CD1c-positive myeloid dendritic cell (primary cell): ENCODE measurements at regions not wholly inside any gene's neighbourhood (a gene's known extent, or its start where the extent isn't known, plus 50 kb on each side); places are given as distances from the start of the nearest gene placed in this dataset.
"Not testable (repeated sequence)": the region's sequence is repeated elsewhere in the genome, so short reads cannot be mapped to it uniquely, and the experiment has no call there.

Experiments
- DNase-seq: peaks from one replicate; pipeline ENCODE4 v3.0.0-alpha.2; 2016; ENCODE audit errors: extremely low spot score

DNA sequence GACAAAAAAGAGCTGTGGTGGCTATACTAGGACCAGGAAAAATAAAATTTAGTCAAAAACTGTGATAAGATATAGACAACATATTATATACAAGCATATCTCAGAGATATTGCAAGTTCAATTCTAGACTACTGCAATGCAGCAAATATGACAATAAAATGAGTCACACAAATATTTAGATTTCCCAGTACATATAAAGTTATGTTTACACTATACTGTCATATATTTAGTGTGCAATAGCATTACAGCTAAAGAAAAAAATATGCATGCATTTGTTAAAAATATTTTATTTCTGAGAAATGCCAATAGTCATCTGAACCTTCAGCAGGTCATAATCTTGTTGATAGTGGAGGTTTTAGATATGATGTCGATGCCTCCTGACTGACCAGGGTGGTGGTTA lies 72.1 kb downstream of the AKR1C4 start:
- no peak for DNase-seq

DNA sequence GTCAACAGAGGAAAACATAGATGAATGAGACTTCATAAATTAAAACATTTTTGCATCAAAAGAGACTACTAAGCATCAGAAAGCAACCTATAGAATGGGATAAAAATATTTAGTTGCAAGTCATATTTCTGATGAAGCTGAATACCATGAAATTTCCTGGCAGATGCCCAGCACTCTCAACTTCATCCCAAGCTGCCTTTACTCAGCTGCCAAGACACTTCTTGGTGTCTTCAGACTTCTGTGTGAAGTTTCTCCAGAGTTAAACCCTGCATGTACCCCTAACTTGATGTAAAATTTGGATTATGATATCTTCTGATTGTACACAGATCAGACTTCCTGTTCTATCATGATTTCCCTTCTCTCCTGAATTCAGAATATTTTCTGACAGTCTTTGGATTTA lies 73.2 kb downstream of the AKR1C4 start:
- no peak for DNase-seq

DNA sequence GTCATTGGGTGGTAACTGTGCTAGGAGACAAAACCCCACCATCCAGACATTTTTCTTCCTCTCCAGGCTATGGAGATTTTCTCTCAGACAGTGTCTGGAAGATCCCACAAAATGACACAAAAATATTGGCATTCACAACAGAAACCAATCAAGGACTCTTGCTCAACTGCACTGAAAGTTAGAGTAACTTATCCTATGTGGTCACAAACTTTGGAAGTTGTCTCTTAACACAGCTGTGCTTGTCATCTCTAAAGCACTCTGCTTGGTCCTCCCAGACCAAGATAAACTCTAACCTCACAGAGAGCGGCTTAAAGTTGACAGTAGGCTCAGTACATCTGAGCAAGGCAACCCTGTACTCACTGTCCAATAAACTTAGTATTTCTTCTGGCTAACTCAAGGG lies 74.9 kb downstream of the AKR1C4 start:
- DNase-seq = no peak

DNA sequence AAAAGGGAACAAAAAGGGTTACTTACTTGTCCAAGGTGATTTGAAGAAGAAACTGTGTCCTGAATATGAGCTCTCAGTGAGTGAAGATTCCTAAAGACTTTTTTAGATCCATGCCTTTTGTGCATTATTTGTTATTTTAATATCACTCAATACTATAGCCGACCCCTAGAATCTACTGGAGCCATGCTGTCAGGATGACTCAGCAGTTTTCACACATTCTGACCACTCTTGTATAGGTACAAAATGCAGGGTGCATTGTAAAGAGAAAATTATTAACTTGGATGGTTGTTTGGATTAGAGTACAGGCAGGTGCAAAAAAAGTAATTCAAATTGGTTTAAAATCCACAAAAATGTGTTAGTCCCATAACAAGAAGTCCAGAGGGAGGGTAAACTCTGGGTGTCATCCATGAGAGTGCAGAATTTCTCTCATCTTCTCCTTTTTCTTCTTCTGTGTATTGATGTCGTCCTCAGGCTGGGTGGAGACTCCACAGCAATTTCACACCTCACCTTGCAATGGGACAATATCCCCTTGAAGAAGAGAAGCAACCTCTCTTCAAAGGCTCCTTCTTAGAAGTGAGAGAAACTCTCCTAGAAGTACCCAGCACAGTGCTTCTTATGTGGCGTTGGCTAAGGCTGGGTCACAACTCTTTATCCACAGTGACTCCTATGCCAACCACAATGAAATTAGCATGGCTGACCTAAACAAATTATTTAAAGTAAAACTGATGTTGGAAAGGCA lies 75.6 kb downstream of the AKR1C4 start:
- no peak for DNase-seq

DNA sequence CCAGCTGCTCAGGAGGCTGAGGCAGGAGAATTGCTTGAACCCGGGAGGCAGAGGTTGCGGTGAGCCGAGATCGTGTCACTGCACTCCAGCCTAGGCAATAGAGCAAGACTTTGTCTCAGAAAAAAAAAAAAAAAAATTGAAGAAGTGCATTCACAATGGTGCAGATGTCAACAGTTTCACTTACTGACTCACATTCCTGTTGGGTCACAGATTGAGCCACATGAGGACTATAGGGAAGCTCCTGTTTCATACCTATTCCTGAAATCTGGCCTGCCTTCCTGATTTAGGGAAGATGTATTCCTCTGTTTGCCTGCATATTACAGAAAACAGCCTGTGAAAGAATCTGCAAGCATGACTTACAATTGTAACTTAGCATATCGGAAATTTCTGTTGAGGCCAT lies 78.2 kb downstream of the AKR1C4 start:
- DNase-seq = peak; percentile 80

DNA sequence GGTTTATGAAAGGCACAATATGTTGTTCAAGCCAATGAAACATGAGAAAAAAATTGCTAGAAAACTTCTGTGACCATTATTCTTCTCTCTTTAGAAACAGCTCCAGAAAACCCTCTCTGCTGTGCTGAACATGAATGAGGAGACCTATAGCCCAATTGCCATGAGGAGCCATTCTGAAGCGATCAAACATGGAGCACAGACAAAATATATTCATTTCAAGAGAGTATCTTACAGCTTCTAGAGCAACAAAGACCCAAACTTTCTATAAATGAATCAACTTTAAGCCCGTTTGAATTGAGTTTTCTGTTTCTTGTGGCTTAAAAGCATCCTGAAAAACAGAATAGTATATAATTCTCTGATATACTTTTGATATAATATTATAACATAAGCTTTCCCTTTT lies 83.4 kb upstream of the UCN3 start:
- no peak for DNase-seq

DNA sequence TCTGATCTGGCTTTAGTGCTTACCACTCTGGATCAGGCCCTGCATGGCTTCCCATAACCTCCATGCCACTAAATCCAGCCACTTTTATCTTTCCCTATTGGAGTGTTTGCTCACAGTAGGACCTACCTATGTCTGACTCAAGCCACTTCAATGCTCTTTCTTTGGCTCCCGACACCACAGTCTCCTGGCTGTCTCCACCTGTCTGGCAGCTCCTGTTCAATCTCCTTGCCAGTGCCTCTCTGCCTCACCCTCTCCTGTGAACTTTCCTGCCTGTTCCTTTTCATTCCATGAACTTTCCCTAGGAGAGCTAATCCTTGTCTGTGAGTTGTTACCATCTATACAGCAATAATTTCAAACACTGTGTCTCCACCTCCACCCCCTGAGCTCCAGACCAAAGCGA lies 82.6 kb upstream of the UCN3 start:
- no peak for DNase-seq

DNA sequence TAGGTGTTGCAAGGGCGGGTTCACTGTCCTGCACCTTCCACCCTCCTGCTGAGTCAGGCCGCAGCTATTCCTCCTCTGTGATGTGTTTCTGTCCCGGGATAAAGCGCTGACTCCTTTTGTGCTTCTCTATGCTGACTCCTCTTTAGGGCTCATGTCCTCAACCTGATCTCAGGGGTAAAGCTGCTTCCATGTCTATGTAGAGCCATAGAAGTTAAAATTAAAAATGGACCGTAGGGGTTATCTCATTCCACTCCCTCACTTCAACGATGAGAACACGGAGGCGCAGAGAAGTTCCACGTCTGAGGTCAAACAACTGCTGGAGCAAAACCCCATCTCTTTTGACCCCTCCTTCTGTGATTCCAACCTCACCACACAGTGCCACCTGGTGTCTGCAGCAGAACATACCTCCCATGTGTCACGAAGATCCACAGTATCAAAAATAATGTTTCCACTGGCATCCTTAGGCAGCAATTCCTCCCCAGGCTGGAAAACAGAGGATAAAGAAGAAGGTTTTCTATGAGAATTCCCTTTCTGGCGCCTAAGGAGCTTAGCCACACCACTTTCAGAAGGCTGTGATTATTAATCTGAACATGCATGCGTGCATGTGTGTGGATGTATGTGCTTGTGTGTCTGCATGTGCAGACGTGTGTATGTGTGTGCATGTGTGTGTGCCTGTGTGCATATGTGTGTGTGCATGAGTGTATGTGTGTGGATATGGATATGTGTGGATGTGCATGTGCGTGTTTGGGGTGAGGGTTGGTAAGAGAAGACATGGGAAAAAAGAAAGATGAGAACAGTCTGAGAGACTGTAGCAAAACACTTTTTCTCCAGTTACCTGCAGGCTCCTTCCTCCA lies 81.2 kb upstream of the UCN3 start:
- peak; percentile 71 for DNase-seq

DNA sequence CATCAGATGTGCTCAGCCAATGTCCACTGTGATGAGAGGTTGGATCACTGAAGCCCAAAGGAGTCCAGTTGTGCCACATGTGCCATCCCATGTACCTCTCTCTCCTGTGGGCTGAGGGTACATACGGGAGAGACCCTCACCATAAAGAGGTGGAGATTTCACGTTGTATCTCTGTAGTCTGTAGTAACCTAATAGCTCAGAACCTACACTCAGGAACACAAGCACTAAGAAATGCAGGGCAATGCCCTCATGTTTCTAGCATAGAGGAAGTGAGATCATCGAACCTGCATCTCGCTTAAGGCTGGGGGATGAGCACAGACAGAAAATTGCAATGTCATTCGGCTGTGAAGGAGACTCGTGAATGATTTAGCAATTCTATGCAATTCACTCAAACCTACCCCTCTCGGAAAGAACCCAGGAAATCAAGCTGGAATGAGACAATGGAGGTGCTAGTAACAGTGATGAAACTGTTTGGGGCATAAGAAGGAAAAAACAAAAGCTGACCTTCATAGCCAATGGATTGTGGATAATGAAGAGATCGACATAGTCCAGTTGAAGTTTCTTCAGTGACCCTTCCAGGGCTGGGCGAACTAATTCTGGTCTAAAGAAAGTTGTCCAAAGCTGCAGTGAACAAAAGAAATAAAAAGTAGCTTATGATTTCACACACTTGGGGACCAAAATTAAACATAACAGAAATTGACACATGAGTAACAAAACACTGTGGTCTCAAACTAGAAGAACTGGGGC lies 80.3 kb upstream of the UCN3 start:
- DNase-seq = peak; percentile 90

DNA sequence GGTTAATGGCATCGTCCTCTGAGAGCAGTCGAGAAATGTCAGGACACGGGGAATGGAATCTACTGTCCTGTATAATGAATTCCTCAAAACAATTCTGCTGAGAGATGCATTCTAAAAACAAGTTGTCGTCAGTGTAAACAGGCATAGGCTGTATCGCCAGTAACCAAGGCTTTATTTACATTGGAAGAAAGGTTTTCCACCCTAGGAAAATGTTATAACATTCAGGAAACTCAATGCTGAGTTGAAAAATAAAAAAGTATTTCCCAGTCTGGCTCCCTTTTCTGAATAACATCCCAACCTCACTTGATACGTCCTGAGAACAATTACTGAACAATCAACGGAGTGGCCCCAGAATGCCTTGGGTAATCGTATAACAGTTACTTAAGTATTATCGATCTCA lies 79.6 kb upstream of the UCN3 start:
- no peak for DNase-seq

DNA sequence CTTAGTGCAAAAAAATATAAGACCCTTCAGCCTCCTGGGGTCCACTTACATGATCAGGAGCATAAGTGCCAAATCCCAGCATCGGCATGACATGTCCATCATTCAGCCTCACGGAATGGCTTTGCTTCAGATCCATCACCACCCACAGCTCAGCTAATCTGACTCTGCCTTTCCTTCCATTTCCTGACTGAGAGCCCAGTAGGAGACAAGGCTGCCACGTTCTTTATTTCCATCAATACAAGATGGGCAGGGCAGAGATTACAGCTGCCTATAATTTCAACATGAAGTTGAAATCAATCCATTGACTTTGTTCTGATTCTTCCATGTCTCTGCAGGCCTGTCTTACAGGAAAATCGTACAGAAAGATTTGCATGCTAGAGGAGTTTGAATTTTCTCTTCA lies 76.4 kb upstream of the UCN3 start:
- DNase-seq = no peak

DNA sequence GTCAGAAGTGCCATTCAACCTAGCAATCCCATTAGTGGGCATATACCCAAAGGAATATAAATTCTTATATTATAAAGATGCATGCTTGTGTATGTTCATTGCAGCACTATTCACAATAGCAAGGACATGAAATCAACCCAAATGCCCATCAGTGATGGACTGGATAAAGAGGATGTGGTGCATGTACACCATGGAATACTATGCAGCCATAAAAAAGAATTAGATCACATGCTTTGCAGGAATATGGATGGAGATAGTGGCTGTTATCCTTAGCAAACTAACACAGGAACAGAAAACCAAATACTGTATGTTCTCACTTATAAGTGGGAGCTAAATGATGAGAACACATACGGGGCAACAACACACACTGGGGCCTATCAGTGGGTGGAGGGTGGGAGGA lies 75.5 kb upstream of the UCN3 start:
- not testable (repeated sequence) for DNase-seq

DNA sequence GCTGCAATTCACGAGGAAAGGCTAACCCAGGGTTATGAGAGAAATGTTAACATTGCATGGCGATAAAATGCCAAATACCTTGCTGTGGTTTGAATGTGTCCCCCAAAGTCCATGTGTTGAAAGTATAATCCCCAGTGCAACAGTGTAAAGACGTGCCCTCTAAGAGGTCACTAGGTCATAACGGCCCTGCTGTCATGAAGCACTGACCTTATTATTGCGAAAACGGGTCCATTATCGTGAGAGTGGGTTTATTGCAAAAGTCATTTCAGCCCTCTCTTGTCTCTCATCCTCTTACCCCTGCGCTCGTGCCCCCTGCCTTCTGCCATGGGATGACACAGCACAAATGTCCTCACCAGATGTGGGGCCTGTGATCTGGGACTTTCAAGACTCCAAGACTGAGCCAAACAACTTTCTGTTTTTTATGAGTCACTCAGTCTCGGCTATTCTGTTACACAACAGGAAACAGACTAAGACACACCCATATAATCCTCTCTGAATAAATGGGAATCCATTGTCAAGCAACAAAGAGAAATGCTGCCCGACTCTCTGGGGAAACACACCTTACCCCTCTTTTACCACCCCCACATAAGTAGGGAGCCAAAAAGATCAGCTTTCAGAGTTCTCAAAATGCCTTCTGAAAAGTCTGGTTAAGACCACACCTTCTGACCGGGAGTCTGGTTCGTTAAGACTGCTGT lies 73.1 kb upstream of the UCN3 start:
- peak; percentile 90 for DNase-seq

DNA sequence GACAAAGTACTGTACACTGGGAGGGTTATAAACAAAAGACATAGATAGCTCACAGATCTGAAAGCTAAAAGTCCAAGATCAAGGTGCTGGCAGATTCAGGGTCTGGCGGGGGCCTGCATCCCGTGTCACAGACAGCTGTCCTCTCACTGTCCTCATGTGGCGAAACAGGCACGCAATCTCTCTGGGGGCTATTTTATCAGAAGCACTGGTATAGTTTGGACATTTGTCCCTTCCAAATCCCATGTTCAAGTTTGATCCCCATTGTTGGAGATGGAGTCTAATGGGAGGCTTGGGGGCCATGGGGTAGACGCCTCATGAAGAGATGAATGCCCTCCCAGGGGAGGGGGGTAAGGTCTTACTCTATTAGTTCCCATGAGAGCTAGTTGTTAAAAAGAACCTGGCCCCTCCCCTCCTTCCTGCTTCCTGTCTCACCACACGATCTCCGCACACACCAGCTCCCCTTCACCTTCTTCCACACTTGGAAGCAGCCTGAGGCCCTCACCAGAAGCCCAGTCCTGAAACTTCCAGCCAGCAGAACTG lies 72.5 kb upstream of the UCN3 start:
- no peak for DNase-seq

DNA sequence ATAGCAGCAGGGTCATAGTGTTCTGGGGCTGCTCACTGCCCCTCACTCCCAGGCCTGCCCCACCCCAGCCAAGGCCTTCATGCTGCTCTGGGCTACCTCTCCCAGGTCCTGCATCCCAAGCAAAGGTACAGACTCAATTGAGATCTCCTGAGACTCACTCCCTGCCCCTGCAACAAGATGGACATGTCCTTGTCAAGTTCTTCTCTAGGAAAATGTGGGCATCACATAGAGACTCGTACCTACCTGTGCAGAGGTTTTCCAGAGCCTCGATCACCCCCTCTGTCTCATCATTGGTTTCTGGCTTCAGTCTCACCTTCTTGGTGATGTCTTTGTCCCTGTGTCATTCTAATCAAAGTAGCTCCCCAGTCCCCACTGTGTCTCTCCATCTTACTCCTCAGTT lies 71.8 kb upstream of the UCN3 start:
- DNase-seq = not testable (repeated sequence)

DNA sequence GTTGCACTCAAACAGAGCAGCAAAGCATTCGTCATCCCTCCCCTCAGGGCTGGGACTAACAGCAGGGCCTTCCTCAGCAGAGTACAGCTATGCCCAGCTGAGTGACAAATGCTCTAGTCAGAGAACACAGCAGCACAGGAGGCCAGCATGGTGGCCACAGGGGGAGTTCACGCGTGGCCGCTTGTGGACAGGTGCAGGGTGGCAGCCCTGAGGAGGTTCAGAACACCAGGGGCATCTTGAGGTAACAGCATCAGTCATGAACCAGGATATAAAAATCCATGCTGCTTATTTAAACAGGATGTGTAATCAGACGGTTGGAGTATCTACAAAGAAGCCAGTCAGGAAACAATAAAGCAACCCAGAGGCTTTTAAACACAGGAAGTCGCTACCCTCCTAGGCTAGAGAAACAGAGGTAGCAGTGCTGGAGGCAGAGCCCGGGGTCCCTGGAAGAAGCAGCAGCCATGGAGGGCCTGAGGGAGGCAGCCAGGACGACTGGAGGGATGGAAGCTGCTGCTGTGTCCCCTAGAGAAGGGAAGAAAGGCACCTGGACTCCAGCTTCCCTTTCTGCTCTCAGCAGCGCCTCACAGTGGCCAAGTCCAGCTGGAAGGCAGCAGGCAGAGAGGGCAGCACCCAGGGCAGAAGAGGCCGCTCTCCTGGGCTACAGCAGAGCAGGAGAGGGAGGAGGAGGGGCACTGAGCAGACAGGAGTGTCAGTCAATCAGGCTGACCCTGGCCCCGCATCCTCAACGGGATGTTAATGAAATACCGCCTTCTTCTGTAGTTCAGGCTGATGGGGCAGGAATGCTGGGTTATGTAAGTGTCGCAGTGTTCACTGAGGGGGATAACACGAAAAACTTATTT lies 70.8 kb upstream of the UCN3 start:
- peak; percentile 74 for DNase-seq

DNA sequence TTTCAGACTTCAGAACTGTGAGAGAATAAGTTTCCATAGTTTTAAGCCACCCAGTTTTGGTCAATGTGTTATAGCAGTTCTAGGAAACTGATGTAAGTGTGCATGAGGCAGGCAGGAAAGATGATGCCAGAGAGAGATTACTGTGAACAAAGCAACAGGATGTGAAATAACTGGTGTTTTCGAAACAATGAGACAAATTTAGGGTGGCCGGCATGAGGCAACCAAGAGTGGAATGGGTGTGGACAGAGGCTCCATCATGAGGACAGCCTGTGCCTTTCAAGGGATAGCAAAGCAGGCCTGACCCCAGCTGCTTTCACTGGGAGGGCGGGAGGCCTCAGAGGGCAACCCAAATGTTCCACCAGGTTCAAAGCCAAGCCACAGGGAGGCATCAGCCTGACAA lies 67.3 kb upstream of the UCN3 start:
- DNase-seq = peak; percentile 48

DNA sequence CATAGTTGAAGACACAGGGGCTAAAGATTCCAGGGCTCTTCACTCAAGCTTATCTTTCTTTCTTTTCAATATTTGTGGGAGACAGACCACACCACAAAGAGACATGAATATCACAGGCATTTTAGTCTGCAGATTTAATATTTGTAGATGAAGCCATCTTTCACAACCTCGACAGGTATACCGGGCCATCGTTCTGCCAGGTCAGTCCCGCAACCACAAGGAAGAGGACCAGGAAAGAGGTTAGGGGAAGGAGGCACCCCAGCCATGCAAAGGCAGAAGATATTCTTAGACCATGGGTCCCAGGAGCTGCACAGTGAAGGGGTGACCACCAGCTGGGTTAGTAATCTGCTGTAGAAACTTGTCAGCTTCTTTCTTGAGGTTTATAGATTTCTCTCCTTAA lies 66.8 kb upstream of the UCN3 start:
- no peak for DNase-seq

DNA sequence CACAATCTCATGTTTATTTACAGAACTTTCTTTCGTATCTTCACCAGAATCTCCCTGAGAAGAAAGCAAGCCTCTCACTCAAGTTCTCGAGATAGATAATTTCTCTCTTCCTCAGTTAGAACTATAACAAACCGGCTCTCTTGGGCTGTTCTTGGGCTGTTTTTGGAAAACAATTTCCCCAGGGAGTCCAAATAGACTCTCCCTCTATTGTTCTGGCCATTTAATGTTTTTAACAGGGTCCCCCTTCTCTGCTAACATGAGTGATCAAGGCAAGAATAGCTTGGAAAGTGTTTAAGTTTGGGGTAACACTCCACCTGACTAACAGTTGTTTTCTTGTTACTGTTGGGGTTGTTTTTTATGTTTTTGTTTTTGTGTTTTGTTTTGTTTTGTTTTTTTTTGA lies 64.8 kb upstream of the UCN3 start:
- no peak for DNase-seq

DNA sequence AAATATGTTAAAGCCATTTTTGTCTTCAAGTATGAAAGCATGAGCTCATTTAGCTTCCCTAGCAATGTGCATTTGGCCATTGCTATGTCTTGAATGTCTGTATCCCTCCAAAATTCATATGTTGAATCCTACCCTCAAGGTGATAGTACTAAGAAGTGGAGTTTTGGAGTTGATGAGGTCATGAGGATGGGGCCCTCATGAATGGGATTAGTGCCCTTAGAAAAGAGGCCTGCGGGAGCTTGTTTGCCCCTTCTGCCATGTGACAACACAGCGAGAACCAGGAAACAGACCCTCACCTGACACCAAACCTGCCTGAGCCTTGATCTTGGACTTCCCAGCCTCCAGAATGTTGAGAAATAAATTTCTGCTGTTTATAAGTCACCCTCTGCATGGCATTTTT lies 61.3 kb upstream of the UCN3 start:
- no peak for DNase-seq

DNA sequence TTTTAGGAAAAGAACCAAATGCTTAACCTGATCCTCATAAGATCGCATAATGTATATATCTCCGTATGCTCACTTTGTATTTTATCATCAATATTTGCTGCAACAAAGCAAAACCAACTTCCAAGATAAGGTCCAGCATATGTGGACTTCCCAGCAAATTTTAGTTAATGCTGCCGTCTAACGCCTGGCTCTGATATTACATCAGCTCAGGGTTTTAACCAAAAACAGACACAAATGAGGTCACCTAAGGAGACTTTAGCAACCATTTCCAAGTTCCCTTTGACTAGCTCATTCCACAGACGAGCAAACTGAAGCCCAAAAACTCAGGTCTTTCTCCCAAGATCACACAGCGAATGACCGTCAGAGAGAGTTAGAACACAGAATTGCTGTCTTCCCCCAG lies 59.4 kb upstream of the UCN3 start:
- DNase-seq = no peak
